ENCODE measurements at regions not wholly inside any gene's neighbourhood (a gene's known extent, or its start where the extent isn't known, plus 50 kb on each side); places are given as distances from the start of the nearest gene placed in this dataset.

DNA sequence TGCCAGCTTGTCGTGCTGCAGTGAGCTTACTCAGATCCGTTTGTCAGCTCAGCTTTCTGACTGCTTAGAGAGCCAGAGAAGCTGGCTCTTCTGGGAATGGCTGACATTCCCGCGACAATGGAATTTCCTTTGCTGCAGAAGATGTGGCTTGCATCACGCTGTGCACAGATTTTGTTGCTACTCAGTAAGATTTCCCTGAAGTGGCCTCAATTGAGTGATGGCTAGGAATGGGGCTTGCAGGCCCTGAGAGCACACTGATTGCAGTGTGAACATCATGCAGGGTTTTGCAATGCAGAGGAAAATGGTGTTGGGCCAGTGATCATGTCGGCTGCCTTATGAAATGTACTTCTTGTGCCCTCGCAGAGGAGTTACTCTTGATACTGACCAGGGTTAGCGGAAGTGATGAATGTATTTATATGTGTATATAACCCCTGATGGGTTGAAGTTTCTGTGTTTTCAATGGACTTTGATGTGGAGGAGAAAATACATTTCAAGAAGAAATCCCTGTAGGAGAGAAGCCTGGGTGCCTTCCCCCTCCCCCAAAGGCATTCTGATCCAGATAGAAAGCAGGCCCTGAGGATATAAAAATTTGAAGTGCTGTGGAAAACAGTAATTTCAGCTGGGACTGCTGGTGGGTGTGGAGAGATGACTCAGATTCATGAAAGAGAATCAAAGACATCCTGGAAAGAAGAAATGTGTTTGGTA, 102.5 kb upstream of the PDZRN3 start:
- DNase-seq (ENCODE audit: extremely low read depth, low read depth, low spot score): no peak

DNA sequence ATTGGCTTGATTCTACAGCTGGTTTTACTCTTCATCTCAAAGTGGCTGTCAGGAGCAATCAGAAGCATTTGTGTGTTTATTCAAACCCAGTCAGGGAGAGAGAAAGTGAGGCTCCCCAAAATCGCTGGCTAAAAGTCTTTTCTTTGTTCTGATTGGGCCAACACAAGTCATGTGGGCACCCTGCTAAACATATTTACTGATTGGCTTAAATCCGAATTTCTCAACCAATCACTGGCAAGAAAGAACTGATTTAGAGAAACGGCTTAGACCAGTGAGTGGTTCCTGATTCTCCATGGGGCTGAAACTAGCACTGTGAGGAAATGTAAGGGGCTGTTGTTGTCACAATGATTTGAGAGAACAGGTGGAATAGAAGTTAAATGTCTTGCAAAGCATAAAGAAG, 98.9 kb upstream of the PDZRN3 start:
- DNase-seq (ENCODE audit: extremely low read depth, low read depth, low spot score): no peak

DNA sequence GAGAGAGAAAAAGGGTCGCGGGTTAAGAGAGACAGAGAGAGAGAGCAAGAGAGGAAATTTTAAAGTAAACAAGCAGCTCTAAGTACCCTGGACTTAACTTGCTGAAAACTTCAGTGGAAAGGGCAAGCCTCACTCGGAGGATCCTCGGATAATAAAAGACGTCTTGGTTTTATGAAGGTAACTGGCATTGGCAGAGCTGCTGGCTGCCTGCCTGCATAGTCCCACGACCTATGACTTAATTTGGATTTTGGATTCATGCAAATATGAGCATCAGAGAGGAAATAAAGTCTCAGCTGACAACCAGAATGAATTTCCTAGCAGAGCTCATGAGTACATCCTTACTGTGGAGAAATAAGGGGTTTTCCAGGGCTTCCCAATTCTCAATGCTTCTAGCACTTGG, 95.1 kb upstream of the PDZRN3 start:
- DNase-seq (ENCODE audit: extremely low read depth, low read depth, low spot score): no peak

DNA sequence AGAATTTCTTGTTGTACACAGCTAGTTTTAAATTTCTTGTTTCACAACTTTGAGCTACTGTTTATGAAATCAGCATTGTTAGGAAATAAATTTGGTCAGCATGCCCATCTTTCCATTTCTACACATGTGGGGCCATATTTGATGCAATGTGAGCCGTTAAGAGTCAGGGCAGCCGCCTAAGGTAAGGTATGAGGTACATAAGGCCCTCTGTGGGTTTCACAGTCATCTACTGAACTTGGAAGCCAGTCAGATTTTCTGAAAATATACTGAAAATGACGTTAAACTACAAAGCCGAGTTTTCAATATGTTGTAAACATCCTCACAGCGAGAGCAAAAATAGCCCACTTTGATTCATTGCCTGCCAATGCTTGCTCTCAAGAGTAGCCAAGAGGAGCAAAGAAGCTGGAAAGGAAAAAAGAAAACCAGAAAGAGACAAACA, 94.7 kb upstream of the PDZRN3 start:
- DNase-seq (ENCODE audit: extremely low read depth, low read depth, low spot score): no peak

DNA sequence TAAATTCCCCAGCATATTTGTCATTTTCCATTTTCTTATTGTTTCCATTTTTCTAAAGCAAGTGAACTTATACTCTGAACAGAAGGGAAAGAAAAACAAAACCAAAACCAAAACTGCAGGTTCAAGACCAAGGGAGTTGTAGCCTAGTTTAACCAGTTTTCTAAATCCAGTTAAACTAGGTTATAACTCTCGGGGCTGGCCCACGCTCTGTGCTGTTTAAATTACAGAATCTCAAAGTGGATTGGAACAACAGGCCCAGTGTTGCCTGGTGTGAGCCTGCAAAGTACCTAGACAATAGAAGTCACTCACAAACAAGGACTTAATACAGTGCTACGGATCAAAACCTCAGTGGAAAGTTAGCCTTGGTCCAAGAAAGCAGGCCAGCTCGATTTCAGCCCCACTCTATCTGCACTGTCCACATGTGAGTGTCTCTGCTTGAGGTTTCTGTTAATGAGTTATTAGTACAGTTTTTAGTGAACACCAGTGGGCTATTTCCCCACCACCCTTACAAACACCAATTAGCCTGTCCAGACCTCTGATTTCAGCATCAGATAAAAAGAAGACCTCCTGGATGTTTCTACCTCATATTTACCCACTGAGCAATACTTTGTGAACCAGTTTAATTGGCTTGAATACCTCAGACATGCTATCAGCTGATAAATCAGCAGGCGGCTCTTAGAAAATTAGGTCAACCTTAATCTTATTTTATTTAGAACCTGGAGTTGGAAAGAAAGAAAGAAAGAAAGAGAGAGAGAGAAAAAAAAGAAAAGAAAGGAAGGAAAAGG, 93.8 kb upstream of the PDZRN3 start:
- DNase-seq (ENCODE audit: extremely low read depth, low read depth, low spot score): no peak

DNA sequence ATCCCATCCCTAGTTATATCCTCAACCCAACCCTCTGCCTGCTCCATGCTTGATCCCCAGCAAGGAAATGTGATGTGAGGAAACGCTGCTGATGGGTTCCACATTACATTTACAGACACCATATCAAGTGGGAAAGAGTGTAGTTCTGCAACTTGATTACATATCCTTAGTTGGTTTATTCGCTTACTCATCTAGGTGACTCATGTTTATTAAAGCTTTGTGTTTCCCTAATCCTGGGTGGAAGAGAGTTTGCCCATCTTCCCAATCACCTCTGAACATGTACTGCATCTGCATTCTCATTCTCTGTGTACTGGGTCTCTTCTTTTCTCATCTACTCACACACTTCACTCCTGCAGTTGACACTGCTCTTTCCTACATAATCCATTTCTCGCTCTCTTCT, 91.7 kb upstream of the PDZRN3 start:
- DNase-seq (ENCODE audit: extremely low read depth, low read depth, low spot score): no peak

DNA sequence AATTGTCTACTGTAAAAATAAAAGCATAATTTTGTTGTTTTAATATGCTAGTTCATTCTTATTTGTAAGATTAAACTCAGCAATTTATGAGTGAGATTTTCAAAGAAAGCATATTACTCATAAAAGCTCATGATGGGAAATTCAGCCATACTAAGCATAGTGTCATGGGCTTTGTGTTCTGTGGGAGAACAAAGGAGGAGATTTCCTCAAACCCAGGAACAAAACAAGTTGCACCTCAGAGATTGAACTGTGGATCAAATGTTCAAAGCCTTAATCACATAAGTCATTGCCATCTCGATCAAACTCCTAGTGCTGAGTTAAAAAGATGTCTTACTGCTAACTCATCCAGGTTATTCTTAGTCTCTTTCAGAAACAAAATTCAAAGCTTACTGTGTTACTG, 85.6 kb upstream of the PDZRN3 start:
- DNase-seq (ENCODE audit: extremely low read depth, low read depth, low spot score): no peak

DNA sequence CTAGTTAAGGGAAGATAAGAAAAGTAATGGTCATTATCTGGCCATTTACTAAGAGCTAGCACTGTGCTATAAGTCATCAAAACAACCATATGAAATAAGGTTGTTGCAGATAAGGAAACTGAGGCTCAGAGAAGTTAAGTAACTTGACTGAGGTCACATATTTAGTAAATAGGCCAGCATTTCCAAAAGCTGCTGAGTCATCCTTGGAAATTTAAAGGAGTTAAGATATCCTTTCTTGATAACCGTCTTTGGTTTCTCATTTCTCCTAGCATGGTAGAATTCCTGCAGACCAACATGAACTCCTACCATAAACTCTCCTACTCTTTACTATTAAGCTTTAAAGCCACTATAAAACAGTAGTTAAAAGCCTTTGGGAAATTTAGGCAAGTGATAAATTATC, 85.0 kb upstream of the PDZRN3 start:
- DNase-seq (ENCODE audit: extremely low read depth, low read depth, low spot score): no peak

DNA sequence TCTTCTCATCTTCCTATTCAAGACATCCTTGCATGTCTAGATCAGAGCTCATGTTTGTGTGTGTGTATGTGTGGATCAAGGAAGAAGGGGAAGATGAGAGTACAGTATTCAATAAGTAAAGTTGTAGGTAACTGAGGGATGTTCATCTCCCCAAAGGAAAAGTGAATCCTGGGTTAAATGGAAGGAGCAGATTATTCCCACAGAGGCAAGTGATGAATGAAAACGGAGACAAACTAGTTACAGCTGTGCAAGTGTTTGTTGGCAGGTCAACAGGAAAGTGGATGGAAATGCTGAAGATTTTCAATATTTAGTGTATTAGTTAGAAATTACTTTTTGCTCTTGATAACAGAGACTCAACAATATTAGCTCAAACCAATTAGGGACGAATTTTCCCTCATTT, 84.2 kb upstream of the PDZRN3 start:
- no peak for DNase-seq (ENCODE audit: extremely low read depth, low read depth, low spot score)

DNA sequence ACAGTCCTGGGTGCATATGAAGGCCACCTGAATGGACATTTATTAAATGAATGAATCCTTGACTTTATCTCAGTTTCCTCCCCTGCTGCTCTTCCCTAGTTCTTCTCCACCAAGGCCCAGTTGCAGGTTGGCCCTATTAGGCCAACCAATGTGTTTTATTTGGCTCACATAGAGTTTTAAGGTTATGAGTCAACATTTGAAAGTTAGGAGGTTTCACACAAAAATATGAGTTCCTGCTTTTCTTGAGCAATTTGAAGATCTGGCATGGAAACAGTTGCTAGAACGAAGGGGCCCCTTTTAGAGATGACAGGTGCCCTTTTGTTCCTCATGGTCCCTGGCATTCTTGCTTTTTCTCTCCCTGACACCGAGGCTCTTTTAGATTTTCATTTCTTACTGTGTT, 83.0 kb upstream of the PDZRN3 start:
- DNase-seq (ENCODE audit: extremely low read depth, low read depth, low spot score): no peak

DNA sequence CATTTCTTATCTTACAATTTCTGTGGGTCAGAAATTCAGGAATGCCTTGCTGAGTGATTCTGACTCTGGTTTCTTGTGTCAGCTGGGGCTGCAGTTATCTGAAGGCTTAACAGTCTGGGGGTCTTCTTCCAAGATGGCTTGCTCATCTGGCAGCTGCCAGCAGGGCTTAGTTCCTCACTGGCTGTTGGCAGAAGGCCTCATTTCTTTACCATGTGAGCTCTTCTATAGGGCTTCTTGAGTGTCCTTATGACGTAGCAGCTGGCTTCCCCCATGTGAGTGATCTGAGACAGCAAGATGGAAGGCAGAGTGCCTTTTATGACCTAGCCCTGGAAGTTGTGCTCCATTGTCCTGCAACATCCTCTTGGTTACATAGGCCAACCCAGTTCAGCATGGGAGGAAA, 82.0 kb upstream of the PDZRN3 start:
- no peak for DNase-seq (ENCODE audit: extremely low read depth, low read depth, low spot score)

DNA sequence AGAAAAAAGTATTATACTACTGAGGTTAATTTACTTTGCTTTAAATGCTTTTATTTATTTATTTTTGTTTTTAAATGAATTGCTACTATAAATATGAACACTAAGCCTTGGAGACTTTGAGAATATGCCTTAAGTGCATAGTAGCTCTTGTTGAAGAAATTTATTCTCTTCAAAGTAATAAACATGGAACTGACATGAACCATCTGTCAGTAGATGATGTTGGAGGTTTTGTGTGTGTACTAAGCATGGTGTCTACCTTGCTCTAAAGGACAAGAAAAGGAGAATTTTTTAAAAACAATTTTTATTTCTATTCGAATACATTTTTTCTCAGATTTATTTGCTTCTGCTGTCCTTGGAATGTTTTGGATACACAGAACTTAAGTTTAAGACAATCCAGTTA, 81.1 kb upstream of the PDZRN3 start:
- no peak for DNase-seq (ENCODE audit: extremely low read depth, low read depth, low spot score)

DNA sequence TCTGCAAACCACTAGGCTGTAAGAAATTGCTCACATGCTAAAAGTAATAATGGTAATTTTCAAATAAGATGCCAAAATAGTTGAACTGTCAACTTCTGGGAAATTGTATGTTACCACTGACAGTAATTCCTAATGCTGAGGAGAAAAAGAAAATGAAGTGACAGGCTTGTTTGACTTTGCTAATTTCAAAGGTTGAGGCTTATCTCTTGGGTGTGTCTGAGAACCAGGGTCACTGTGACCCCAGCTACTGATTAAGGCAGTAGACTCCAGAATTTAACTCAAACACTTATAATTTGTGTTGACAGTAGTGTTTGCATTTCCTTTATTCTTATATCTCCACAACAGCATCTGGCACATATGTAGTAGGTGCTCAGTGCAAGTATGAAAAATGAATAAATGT, 74.6 kb upstream of the PDZRN3 start:
- DNase-seq (ENCODE audit: extremely low read depth, low read depth, low spot score): no peak

DNA sequence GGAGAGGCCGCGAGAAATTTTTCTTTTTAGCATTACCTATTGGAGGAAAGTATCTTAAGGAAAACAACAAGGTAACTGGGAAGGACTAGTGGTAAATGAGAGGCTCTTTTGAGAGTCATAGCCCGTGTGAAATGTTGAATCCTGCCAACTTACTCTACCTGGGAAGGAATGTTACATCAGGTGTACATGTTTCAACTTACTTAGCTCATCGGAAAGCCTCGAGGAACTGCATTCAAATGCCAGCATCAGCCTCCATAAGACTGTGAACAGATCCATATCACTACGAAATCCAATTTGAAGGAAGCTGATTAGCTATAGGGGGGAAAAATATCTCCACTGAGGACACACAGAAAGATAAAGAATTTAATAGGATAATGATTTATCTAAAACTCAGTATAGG, 72.3 kb upstream of the PDZRN3 start:
- no peak for DNase-seq (ENCODE audit: extremely low read depth, low read depth, low spot score)

DNA sequence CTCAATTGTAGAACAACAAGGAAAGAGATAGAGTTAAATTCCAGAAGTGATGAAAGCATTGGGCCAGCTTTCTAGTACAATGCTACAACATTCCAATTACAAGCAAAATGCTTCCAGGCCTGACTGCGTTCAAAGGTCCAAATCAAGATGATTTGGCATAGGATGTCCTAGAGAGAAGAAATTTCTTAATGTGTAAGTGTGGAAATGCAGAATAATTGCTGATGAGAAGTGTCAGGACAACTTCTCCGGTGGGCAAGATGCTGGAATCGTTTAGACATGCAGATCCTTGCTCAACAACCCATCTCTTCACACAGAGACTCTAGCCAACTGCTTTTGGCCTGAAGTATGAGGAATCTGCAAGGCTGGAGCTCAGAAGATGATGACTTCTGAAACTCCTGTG, 71.1 kb upstream of the PDZRN3 start:
- no peak for DNase-seq (ENCODE audit: extremely low read depth, low read depth, low spot score)

DNA sequence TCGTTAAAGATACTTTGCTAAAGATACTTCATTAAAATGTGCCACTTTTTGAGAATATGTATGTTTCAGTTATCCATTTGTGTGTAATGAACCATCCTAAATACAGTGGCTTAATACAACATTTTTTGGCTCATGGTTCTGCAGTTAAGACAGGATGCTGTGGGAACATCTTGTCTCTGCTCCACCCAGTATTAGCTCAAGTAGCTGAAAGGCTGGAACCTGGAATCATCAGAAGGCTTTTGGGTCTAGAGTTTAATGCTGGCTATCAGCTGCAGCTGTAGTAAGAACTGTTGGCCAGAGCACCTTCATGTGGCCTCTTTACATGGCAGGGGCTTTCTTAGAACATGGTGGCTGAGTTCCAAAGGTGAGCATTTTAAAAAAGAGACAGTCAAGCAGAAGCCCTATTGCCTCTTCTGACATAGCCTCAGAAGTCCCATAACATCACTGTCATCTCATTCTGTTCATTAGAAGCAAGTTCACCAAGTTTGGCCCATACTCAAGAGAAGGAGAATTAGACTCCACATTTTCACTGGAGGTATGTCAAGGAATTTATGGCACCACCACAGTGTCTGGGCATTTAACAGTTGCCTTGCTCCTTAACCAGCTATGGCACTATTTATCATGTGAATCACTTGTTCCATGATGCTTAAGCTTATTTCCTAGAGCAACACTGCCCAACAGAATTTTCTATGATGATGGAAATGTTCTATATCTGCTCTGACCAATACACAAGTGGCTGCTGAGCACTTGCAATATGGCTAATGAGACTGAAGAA, 70.4 kb upstream of the PDZRN3 start:
- no peak for DNase-seq (ENCODE audit: extremely low read depth, low read depth, low spot score)

DNA sequence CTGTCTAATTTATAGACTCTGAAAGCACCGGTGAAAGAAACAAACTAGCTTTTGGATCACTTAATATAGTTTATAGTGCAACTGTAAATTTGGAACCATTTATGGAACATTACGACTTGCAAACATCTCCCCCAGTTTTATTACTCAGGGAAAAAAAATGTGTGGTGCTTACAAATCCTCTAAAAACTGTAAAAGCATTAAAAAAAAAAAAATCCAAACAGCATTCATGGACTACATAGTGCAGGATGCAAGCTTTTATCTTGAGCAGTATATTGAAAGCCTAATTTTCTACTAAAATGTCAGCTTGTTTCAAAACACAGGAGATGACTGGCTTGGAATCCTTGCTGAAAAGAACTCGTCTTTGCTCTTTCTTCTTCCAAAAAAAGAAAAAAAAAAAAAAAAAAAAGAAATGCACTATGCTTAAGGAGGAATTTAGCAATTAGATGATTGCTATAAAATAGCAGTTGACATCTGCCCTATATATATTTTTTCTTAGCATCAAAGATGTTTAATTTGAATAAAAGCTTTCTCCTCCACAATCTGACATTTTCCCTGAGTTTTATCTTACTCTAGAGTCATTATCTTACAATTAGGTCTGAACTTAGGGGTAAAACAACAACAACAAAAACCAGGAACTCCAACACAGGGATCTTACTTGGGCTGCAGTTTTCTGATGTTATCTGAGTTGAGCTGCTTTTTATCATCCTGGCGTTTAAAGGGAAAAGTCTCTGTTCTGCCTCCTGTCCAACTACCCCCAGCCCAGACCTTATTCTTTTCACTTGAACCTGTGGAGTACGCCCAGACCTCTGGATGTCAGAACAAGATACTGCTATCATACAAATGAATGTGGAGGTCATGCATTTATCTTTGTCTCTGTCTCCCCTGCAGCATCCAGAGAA, 62.6 kb upstream of the PDZRN3 start:
- no peak for DNase-seq (ENCODE audit: extremely low read depth, low read depth, low spot score)

DNA sequence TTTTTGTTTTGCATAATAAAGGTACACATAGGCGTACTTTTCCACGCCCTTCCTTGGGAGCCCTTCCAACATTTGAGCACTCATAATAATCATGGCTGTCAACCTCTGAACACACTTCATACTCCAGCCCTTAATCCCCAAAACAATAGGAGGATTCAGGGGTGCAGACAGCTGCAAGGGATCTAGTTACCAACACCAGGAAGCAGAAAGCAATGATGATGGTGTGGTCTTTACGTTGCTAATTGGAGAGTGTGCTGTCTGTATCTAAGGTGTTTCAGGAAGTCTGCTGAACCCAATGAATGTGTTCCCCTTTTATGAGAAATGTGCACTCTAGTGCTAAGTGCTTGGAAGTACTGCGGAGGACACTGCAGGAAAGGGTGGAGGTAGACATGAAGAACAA, 60.3 kb upstream of the PDZRN3 start:
- no peak for DNase-seq (ENCODE audit: extremely low read depth, low read depth, low spot score)

DNA sequence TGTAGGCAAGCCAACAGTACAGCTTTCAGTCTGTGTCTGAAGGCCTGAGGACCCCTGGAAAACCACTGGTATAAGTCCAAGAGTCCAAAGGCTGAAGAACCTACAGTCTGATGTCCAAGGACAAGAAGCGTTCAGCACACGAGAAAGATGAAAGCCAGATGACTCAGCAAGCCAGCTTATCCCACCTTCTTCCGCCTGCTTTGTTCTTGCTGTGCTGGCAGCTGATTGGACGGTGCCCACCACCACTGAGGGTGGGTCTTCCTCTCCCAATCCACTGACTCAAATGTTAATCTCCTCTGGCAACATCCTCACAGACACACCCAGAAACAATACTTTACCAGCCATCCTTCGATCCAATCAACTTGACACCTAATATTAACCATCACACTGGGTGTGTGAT, 59.0 kb upstream of the PDZRN3 start:
- no peak for DNase-seq (ENCODE audit: extremely low read depth, low read depth, low spot score)

DNA sequence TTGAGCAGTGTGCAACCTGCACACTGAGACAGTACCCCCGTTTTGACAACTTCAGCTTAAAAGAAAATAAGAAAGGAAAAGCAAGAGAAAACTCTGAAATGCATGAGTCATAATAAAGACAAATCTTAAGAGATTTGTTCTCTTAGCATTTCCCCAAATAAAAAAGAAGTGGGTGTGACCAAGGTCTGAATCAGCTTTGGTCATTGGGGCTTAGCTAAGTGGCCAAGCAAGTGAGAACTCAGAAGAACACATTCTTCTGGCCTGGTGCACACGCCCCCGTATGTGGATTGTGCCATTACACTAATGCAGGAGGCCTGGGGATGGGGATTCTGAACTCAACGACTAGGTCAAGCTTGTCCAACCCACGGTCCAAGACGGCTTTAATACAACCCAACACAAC, 56.9 kb upstream of the PDZRN3 start:
- no peak for DNase-seq (ENCODE audit: extremely low read depth, low read depth, low spot score)

DNA sequence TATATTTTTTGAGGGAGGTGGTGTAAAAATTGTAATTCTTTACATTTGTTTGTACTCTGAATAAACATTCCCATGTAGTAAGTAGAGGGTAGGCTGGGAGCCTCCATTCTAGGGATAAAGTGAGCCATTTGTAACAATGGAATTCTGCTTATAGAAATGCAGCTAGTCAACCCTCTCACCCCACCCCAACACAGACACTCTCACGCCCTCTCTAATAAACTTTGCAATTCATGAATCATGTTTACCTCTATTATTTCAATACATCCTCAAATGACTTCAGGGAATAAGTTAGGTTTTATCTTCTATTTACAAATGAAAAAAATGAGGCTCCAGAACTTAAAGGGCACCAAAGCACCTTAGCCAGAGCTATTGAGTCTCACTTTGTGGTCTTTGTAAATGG, 56.5 kb upstream of the PDZRN3 start:
- no peak for DNase-seq (ENCODE audit: extremely low read depth, low read depth, low spot score)

Measured in glomerular endothelial cell (primary cell).